Spleen (tissue), 11 donors: ENCODE measurements at regions not wholly inside any gene's neighbourhood (a gene's known extent, or its start where the extent isn't known, plus 50 kb on each side); places are given as distances from the start of the nearest gene placed in this dataset.

Experiments
- DNase-seq: peaks from one replicate; pipeline ENCODE4 v3.0.0-alpha.2; 2020
- H3K27ac ChIP-seq, 8 donors: fragments of 200-600 bp; sonication (generic) in 7 of 8; 1 replicate in 4 of 8; 2 replicates in 4 of 8; pipeline versions ENCODE4 v1.5.0 to v1.8.0; 2016 to 2021; ENCODE audit warnings: inconsistent platforms in 4 of 8, mild to moderate bottlenecking in 4 of 8, moderate library complexity in 1 of 8
- H3K27me3 ChIP-seq, 7 donors: fragments of 200-600 bp; sonication (generic) in 6 of 7; replicated peaks in 1 of 7; 1 replicate in 4 of 7; 2 replicates in 3 of 7; pipeline versions ENCODE4 v1.5.0 to v1.8.0; 2016 to 2021; ENCODE audit warnings: inconsistent platforms in 3 of 7, mild to moderate bottlenecking in 1 of 7
- H3K36me3 ChIP-seq, 6 donors: fragments of 200-600 bp; sonication (generic) in 5 of 6; 1 replicate in 4 of 6; 2 replicates in 2 of 6; pipeline versions ENCODE4 v1.5.0 to v1.8.0; 2016 to 2021; ENCODE audit warnings: inconsistent platforms in 2 of 6
- H3K4me1 ChIP-seq, 6 donors: fragments of 200-600 bp; sonication (generic) in 5 of 6; 1 replicate in 3 of 6; 2 replicates in 3 of 6; pipeline versions ENCODE4 v1.5.0 to v1.8.0; 2016 to 2021; ENCODE audit warnings: inconsistent platforms in 3 of 6
- H3K4me3 ChIP-seq, 8 donors: fragments of 200-600 bp; sonication (generic) in 7 of 8; 1 replicate in 4 of 8; 2 replicates in 4 of 8; pipeline versions ENCODE4 v1.5.0 to v1.8.0; 2016 to 2021; ENCODE audit warnings: inconsistent platforms in 4 of 8, mild to moderate bottlenecking in 4 of 8, moderate library complexity in 2 of 8
- H3K9me3 ChIP-seq, 8 donors: fragments of 200-600 bp; sonication (generic) in 7 of 8; 1 replicate in 4 of 8; 2 replicates in 4 of 8; pipeline versions ENCODE4 v1.5.0 to v1.8.0; 2016 to 2021; ENCODE audit warnings: inconsistent platforms in 4 of 8
- CTCF ChIP-seq, 11 experiments: fragments of 200-600 bp in 7 of 11; fragments of 450-650 bp in 4 of 11; sonication (generic) in 4 of 11; IDR thresholded peaks in 8 of 11; conservative IDR thresholded peaks in 3 of 11; 1 replicate in 7 of 11; 2 replicates in 4 of 11; pipeline versions ENCODE4 v1.4.0 to v1.8.0; 2016 to 2021; ENCODE audit warnings: antibody characterized with exemption in 11 of 11, inconsistent platforms in 4 of 11, mild to moderate bottlenecking in 1 of 11
- POLR2A ChIP-seq, 3 donors: fragments of 450-650 bp; IDR thresholded peaks; one replicate each; pipeline ENCODE4 v1.5.1; 2017; ENCODE audit warnings: antibody characterized with exemption in 3 of 3, mild to moderate bottlenecking in 1 of 3
- POLR2AphosphoS5 ChIP-seq, 3 donors: sonication (generic); formaldehyde crosslinking; IDR thresholded peaks; one replicate each; pipeline ENCODE4 v1.5.1; 2017; ENCODE audit warnings: antibody characterized with exemption in 3 of 3
- WGBS, 5 donors: extraction: QIAGEN DNeasy Blood & Tissue Kit in 3 of 5; methylation state at CpG; one replicate each; pipeline versions ENCODE4 v1.1.5 to v1.1.7; 2013 to 2018; 5-methylcytosine and 5-hydroxymethylcytosine counted together
- intact Hi-C: fragments of 100-400 bp; cut with DNase I; formaldehyde crosslinking; loops from one replicate; pipeline ENCODE4 v1.15.0; 2023; ENCODE audit warnings: low total_unique reads
- donor health status: healthy with polysubstance abuse.
- donor health status: DM: no; HTN: no; CAD: no; lungs with moderate emphysema.
- donor health status: DM: no; HTN: no; CAD: no.
- donor health status: Bipolar disorder and iron deficiency.
- donor health status: healthy.
- donor health status: DM: no; HTN: no; CAD: no.
- donor health status: DM: yes; HTN: yes; CAD: no.

GRCh38 chr10:33780961-33781360 is 446.5 kb upstream of the NRP1 start:
- WGBS, 5 donors: 87 to 95% (median 88%) methylated on average over 9 of the region's 9 CpGs
- H3K4me1 ChIP-seq: no peaks in the 10 kb centered on the region
- no peaks in the 10 kb centered on the region for H3K27me3 ChIP-seq
- DNase-seq: no peak
- H3K9me3 ChIP-seq: peaks cover 0 to 3% (median 0%) of the 10 kb centered on the region in 8 donors
- H3K36me3 ChIP-seq: no peaks in the 10 kb centered on the region
- no peak overlapping the region for H3K27ac ChIP-seq
- intact Hi-C loops: no loop called here
- TF ChIP-seq POLR2AphosphoS5 (IDR thresholded peaks at IDR 0.05) (no peak), POLR2A (IDR thresholded peaks at IDR 0.05) (no peak), CTCF (IDR thresholded peaks at IDR 0.05 in 8 of 11, conservative IDR thresholded peaks at IDR 0.05 in 3 of 11) (no peak)
- H3K4me3 ChIP-seq: no peak overlapping the region

- no peak for TF ChIP-seq POLR2AphosphoS5 (IDR thresholded peaks at IDR 0.05)
- TF ChIP-seq CTCF (IDR thresholded peaks at IDR 0.05 in 8 of 11, conservative IDR thresholded peaks at IDR 0.05 in 3 of 11): no peak
- no peak for TF ChIP-seq POLR2A (IDR thresholded peaks at IDR 0.05)
- intact Hi-C loops: no loop called here
- H3K4me3 ChIP-seq: no peak overlapping the region
- H3K9me3 ChIP-seq: no peaks in the 10 kb centered on the region
- H3K27me3 ChIP-seq: no peaks in the 10 kb centered on the region
- WGBS, 5 donors: 87 to 94% (median 90%) methylated on average over 10 of the region's 10 CpGs
- no peak overlapping the region for H3K27ac ChIP-seq
- H3K36me3 ChIP-seq: no peaks in the 10 kb centered on the region
- H3K4me1 ChIP-seq: peaks cover 0 to 13% (median 4%) of the 10 kb centered on the region in 6 donors
- no peak for DNase-seq
Measured at GRCh38 chr10:33777223-33777622, 442.8 kb upstream of the NRP1 start.

GRCh38 chr10:33776419-33777070 is 442.1 kb upstream of the NRP1 start:
- H3K27ac ChIP-seq: no peak overlapping the region
- intact Hi-C loops: no loop called here
- peaks cover 0 to 15% (median 5%) of the 10 kb centered on the region in 6 donors for H3K4me1 ChIP-seq
- DNase-seq: no peak
- no peaks in the 10 kb centered on the region for H3K9me3 ChIP-seq
- H3K36me3 ChIP-seq: no peaks in the 10 kb centered on the region
- no peak overlapping the region for H3K4me3 ChIP-seq
- no peak for TF ChIP-seq POLR2AphosphoS5 (IDR thresholded peaks at IDR 0.05)
- TF ChIP-seq CTCF (IDR thresholded peaks at IDR 0.05 in 8 of 11, conservative IDR thresholded peaks at IDR 0.05 in 3 of 11): no peak
- TF ChIP-seq POLR2A (IDR thresholded peaks at IDR 0.05): no peak
- no peaks in the 10 kb centered on the region for H3K27me3 ChIP-seq
- 79 to 92% (median 85%) methylated on average over 2 of the region's 2 CpGs for WGBS, 5 donors

GRCh38 chr10:33774857-33775256 is 440.4 kb upstream of the NRP1 start:
- Histone ChIP-seq H3K4me1 (peaks cover 0 to 15% (median 5%) of the 10 kb centered on the region in 6 donors), H3K36me3 (no peaks in the 10 kb centered on the region), H3K4me3 (no peak overlapping the region), H3K9me3 (no peaks in the 10 kb centered on the region), H3K27me3 (no peaks in the 10 kb centered on the region), H3K27ac (no peak overlapping the region)
- 88 to 95% (median 90%) methylated on average over 4 of the region's 4 CpGs for WGBS, 5 donors
- intact Hi-C loops: no loop called here
- TF ChIP-seq POLR2AphosphoS5 (IDR thresholded peaks at IDR 0.05) (no peak), CTCF (IDR thresholded peaks at IDR 0.05 in 8 of 11, conservative IDR thresholded peaks at IDR 0.05 in 3 of 11) (no peak), POLR2A (IDR thresholded peaks at IDR 0.05) (no peak)
- no peak for DNase-seq
